ENCODE measurements at regions not wholly inside any gene's neighbourhood (a gene's known extent, or its start where the extent isn't known, plus 50 kb on each side); places are given as distances from the start of the nearest gene placed in this dataset.

- TF ChIP-seq E2F5 (CRISPR knock-in tag; IDR thresholded peaks at IDR 0.05) (no peak), NR3C1 (CRISPR knock-in tag; conservative IDR thresholded peaks at IDR 0.05; ENCODE audit: low read depth) (no peak), SMAD3 (CRISPR knock-in tag; IDR thresholded peaks at IDR 0.05; ENCODE audit: borderline replicate concordance) (no peak), CTCF (IDR thresholded peaks at IDR 0.05) (no peak), ESRRA (CRISPR knock-in tag; IDR thresholded peaks at IDR 0.05; ENCODE audit: borderline replicate concordance) (no peak)
Observed at GRCh38 chr11:127895776-127896175, 691.6 kb downstream of the ETS1 start.

All from WTC11 (cell line).